GM21529 (cell line): ENCODE measurements at regions not wholly inside any gene's neighbourhood (a gene's known extent, or its start where the extent isn't known, plus 50 kb on each side); places are given as distances from the start of the nearest gene placed in this dataset.

Source experiments
- ATAC-seq: cut with Tn5 transposase; IDR thresholded peaks from one replicate; pipeline ENCODE4 v1.9.1; 2021; ENCODE audit not compliant: unreplicated experiment

DNA sequence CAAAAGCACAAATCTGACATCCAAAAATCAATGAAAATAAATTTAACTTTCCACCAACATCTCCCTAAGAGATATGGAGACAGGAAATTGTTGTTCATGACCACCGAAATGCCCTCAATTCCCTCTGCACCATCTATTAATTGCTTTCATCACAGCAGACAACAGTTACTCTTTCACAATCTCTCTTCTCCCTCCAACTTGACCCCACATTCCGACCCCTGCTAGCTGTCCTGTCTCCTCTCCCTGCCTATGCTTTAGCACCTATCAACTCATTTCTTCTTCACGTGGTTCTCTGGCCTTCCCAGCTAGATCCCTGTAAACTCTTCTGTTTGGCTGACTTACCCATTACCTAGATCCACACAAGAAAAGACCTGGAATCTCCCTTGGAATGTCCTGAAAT, 173.9 kb upstream of the ADAMTS9 start:
- no peak for ATAC-seq

- no peak for ATAC-seq
These were observed 172.7 kb upstream of the ADAMTS9 start for GRCh38 chr3:64860536-64860870.

DNA sequence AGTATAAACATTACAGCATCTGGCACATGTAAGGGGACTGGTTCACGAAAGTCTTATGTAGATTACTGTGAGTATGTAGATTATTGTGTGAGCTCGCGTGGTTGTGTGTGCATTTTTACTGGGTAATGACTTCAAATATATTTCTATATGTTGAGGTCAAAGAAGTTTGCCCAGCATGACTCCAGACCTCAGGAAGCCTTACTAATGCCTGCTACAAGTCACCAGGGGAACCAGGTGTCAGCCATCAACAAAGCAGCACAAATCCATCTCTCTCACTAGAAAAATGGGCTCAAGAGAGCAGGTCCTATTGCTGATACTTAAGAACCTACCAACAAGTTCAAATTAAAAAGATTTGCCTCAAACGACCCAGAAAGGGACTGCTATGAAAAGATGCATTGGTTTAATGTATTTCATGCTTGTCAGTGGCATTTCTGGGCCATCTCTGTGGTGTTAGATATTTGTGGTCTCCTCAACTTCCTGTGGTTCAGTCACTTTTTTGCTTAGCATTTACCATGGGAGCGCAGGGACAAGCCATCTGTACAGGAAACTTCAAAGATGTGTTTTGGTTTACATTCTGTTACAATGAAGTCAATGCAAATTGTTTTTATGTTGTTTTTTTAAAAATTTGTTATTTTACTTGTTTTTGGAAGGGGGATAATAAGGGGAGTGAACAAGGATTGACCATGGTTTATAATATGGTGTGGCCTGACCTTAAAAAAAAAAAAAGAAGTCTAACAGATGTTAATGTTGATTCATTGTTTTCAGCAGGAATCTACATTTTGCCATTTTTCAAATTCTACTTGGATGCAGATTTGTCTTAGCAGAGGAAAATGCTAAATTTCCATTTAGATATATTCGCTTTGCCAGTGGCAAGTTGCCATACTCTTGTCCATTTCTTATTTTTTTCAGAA, 172.1 kb upstream of the ADAMTS9 start:
- no peak for ATAC-seq

GRCh38 chr3:64856977-64857516, 169.2 kb upstream of the ADAMTS9 start:
- ATAC-seq, result no peak

- ATAC-seq, result no peak
These were observed 168.3 kb upstream of the ADAMTS9 start for GRCh38 chr3:64856106-64856505.

DNA sequence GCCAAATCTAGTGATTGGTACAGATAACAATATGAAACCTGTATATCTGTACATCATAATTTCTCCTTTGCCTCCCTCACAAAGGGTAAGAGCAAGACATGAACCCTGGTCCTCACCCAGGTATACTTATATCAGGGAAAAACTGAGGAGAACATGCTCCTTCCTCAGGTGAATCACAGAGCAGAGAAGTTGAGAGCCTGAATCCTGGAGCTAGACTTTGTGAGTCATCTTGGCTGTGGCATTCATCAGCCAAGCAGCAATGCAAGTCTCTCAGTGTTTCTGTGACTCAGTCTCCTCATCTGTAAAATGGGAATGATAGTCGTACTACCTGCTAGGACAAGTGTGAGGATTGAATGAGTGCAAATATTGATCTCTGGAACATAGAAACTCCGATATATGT, 165.7 kb upstream of the ADAMTS9 start:
- ATAC-seq, result no peak

DNA sequence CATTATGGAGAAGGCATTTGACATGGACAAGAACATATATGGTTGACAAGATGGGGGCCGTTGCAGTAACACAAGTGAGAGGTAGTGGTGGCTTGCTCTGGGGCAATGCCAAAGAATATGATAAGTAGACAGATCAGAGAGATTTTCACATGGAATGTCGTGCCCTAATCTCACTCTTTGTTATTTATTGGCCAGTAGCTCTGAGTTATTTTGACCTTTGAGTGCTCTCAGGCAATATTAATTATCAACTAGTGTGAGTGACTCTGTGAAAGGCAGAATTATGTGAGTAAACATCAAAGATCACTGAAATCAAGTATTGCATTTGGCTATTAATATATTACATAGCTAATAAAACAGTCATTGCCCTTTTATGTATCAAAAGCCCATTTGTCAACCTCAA, 164.9 kb upstream of the ADAMTS9 start:
- no peak for ATAC-seq

GRCh38 chr3:64848822-64849221, 161.0 kb upstream of the ADAMTS9 start:
- ATAC-seq, result no peak

- no peak for ATAC-seq
These were observed 160.5 kb upstream of the ADAMTS9 start for GRCh38 chr3:64848127-64848800.

- no peak for ATAC-seq
These were observed 156.8 kb upstream of the ADAMTS9 start for GRCh38 chr3:64844558-64844957.

DNA sequence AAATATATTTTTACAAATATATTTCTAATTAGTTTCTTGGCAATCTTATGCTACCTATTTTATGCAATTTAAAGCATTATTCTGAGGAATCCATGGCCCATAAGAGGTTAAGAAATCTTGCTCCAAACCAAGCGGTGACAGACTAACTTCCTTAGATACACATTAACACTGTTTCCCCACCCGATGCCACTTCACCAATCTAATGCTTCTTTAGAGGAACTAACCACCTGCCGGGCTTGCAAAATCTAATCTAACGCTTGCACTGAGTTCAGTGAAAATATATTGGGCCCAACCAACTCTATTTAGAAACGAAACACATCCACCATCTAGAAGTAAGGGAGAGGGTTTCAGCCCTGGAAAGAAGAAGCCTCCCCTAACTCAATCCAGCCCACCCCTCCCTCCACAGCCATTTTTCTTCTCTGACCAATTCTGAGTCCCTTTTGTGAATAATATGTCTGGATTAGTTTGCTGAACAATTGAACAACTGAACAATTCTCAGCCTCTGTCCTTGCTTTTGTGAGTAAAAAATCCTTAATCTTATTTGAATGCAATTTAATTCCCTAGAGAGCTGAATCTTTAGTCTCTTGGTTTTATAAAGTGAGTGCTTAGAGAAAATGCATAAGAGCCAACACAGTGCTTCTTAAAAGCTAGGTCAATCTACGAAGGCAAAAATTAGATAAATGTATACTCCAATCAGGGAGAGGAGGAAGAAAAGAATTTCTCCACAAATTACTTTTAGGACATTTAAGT, 150.4 kb upstream of the ADAMTS9 start:
- no peak for ATAC-seq

DNA sequence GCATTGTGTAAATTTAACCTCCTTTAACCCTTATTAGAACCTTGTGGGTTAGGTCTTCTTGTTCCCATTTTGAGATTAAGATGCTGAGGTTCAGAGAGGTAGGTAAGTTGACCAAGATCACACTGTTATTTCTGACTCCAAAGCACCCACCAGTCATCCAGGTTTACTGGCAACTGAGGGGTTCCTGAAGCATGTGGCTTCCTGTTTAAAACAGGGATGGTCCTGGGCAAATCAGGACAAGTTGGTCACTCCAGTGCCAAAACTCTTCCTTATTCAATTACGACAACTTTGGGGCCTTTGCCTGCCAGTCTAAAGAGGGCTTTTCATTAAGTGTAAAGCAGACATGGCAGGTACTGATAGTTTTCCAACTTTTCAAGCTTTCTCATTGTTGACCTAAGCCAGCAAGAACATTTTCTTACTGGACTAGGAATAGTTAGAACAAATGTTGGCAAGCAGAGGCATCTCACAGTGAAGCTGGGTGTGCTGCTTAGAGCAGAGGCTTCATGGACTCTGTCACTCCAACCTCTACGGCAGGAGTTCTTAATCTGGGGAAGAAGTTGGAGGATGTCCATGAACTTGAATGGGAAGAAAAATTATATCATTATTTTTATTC, 149.4 kb upstream of the ADAMTS9 start:
- no peak for ATAC-seq

GRCh38 chr3:64836097-64836496, 148.3 kb upstream of the ADAMTS9 start:
- no peak for ATAC-seq

- no peak for ATAC-seq
These were observed 144.3 kb upstream of the ADAMTS9 start for GRCh38 chr3:64832098-64832497.

DNA sequence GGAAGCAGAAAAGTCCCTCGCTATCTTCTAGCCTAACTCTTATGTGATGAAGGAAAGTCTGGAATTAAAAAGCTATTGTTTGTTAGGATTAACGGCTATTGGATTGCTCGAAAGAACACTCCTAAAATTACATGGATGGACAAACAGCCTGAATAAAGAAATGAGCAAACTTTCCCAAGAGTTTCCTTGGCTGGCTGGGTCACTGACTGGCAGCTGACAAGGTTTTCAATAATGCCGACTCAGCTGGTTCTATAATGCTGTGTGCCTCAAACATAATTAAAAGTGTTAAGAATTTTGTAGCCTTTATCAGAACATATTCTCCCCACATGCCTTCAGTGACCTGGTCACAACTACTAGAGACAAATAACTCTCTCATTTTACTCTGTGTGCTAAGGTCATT, 142.9 kb upstream of the ADAMTS9 start:
- no peak for ATAC-seq

- no peak for ATAC-seq
These were observed 141.5 kb upstream of the ADAMTS9 start for GRCh38 chr3:64829331-64829730.

- no peak for ATAC-seq
These were observed 140.5 kb upstream of the ADAMTS9 start for GRCh38 chr3:64828276-64828675.

DNA sequence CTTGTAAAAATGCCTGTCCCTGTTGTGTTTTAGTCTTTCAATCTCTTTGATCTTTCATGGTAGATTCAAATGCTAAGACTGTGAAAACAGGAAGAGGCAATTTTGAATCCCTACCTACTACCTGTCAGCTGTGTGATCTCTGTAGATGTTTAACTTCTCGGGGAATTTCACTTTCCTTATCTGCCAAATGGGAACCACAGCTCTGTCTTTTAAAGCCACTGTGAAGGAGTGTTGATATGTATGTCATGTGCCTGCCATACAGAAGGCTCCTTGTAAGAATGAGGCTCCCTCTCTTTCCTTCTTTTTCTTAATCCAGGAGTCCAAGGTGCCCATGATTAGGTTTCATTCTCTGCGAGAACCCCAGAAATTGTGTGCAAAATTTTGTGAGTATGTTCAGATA, 139.6 kb upstream of the ADAMTS9 start:
- peak; percentile 51 for ATAC-seq

- no peak for ATAC-seq
These were observed 139.2 kb upstream of the ADAMTS9 start for GRCh38 chr3:64827019-64827418.

DNA sequence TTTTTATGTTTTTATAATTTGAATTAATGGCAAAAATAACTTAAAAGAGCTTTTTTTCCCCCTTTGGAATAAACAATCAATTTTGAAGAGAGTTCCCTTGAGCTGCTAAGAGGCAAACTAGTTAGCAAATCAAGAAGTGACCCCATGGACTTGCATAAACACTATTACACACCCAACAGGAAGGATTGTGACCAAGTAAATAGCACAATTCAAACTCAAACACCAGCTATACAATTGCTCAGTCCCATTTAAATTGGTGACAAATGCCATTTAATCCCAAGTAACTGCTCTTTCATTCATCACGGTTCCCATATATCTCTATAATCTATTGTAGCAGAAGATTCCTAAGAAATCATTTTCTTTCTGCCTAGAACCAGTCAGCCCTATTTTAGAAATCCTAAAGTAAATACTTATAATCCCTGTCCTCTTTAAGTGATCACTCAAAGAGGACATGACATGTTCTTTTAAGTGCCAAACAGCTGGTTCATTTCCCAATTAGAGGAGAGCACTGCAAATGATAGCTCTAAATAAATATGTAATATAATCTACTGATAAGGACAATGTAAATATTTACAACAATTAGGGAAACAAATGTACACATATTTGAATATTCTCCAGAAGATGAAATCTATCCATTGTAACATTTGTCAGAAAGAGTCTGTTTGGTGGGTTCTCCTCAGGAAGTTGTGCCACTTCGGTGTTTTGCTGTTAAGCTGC, 137.8 kb upstream of the ADAMTS9 start:
- no peak for ATAC-seq
